SKM-1 (cell line): ENCODE measurements at regions not wholly inside any gene's neighbourhood (a gene's known extent, or its start where the extent isn't known, plus 50 kb on each side); places are given as distances from the start of the nearest gene placed in this dataset.

Experiments
- DNase-seq: peaks from one replicate; lab custom pipeline; 2025; ENCODE audit not compliant: unreplicated experiment; lab: John Stamatoyannopoulos, UW

DNA sequence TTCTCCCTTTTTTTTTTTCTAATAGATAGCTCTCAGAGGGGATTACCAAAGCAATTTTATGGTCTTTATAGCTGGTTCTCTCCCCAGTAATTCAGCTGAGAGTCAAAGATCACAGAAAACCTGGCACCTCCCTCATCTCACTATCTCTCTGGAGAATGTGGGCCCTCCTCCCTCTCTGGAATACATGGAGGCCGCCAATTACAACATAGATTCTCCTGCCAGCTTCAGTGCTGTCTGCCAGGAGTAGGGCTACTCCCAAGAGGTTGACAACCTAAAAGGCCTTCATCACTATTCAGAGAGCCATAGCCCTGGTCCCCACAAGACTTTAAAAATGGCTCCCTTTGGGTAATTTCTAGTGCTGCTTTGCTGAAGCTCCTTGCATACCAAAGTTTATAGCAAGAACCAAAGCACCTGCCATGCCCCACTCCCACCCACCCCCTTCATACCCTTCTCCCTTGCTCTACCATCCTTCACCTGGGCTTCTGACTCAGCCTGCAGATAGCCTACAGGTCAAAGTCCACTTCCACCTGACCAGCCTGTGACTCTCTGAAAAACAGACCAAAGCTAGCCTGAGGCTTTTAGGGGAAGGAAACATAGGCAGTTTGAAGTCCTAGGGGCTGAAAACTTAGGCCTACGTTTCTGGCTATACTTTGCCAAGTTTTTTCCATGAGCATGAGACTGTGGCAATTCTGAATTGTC, 472.3 kb downstream of the TNS1 start:
- DNase-seq: no peak

DNA sequence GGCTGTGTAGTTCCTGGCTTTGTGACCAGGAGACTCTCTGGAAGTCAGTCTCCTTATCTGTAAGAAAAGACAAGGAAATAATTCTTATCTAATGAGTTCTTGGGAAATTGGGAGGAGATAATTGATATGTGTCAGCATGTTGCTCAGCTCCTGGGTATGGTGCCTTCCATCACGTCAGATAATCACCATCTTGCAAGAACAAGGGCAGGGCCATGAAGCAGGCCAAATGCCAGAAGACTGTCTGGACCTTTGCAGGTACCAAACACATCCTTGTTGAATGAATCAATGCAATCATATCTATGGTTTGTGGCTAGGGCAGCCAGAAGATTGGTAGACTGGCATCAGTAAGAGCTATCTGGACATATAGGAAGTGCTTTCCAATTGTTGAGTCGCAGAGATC, 473.5 kb downstream of the TNS1 start:
- no peak for DNase-seq

DNA sequence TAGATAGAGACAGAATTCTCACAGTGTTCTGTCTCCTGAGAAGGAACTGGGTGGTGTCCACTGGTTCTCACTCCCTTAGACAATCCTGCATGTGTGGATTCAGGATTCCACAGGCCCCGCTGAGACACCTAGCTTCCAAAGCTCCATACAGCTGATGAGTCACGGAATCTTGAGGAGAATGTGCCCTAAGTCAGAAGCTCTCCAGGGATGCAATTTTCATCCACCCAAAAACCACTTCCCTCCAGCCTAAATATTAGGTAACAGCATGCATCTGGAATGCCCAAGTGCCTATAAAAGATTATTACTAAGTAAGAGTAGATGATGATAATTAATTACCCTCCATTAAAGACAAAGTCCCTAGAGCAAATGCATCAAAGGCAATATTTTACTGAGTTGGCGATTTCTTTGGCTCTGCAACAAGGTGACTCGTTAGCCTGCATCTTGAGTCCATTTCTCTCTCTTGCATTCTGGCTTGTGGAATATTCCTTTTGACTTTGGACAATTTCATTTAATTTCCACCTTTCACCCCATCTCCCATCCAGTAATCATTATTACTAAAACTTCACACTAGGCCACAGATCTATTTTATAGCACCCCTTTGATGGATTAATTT, 475.1 kb downstream of the TNS1 start:
- no peak for DNase-seq

DNA sequence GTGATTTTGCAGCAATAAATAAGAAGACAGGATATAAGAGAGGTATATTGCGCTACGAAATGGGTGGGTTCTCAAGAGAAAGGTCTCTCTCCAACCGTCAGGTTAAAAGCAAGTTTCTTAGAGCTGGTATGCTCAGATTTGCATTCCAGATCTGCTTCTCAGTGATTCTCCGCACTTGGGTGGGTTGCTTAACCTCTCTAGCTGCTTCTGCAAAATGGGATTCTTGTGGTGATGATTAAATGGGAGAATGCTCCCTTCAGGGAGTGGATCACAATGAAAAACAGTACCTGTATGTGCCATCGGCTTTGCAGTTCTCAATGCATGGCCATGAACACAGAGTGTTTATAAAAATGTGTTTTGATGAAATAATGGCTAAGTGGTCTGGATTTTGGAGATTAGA, 477.7 kb downstream of the TNS1 start:
- no peak for DNase-seq

DNA sequence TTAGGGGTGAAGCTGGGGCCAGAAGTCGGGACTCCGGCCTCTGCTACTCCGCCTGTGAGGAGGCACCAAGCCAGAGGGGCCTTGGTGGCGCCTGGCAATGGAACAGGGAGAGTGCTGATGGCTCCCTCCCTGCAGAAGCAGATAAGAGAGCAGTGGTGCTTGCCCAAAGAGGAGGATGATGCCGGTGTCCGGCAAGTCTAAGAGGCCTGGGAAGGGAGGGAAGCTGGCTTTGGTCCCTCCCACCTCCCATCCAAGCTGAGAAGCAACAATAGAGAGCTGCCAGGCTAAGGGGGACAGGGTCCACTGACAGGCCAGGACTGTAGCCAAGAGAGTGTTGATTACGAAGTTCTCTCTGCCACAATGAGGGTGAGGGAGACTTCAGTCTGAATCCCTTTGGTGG, 479.5 kb downstream of the TNS1 start:
- no peak for DNase-seq

DNA sequence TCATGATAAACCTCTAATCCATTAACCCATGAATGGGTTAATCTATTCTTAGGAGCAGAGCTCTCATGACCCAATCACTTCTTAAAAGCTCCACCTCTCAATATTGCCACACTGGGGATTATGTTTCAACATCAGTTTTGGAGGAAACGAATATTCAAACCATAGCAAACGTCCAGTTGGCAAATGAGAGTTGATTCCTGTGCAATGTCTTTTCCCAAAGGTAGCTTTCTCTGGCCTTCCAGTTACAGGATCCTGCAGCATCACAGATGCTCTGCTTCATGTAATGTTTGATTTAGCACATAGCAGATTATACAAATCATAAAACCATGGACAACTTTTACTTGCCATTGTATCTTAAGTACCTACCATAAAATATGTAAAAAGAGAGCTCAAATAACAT, 481.0 kb downstream of the TNS1 start:
- DNase-seq: peak; percentile 13

DNA sequence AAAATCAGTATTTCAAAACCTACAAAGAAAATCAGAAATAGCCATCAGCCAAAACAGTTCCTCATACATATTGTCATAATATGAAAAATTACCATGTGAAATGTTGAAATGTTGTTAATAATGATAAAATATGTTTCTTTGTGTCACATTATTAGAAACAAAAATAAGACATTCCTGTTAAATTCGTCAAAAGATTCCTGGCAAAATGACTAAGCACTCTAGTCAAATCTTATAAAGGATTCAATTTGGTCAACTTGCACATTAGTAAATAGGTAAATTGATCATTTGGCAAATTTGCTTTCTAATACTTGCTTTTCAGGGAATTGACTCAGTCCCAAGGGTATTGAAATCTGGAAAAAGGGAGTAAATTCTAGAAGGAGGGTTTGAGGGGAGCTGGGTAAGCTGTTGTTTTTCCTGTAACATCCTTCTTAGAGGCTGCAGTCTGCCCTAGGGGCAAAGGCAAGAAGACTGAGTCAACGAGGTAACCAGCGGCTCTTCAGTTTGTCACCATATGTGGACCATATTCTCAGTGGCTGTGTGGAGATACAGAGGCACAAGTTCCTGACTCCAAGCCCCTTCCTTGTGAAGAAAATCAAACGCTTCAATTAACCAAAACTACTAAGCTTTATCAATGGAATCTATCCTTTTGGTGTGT, 482.3 kb downstream of the TNS1 start:
- no peak for DNase-seq

DNA sequence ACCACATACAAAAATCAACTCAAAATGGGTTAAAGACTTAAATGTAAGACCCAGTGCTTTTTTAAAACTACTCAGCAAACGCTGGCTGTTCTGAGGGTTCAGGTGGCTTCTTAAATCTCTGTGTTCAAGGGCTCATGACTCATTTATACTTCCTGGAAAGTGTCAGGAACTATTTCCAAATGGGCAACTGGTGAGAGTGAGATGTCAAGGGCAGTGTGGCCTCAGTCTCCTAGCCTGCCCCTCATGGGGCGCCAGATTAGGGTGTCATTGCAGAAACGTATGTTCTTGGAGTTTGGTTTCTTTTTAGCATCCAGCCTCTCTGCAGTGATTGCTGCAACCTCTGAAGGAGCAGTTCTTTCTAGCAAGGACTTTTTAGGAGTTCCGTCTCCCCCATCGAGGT, 485.4 kb downstream of the TNS1 start:
- DNase-seq: no peak

DNA sequence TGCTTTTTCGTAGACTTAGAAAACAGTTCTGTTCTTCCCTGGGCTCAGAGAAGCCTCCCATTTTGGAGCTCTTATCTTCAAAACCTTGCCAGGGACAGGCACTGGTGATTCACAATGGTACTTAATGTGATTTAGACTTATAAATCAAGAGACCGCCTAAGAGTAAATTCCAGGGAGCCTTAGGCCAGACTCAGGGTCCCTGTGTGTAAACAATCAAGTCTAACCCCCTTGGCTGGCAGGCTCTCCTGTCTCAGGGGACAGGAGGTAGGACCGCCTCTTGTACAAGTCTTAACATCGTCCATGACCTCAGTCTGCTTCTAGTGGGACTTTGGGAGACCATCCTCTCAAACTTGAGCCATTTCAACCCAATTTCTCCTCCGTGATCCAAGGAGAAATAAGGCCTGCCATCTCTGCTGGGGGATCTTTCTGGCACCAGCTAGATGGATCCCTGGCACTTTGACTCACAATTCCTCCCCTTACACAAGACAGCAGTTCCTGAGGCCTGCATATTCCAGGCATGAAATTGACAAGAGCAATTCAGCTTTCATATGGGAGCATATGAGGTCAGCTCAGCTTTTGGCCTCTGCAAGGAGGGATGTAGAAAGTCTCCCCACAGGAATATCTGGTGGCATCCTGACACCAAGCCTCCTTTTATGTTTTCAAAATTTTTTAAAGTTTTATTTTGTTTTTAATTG, 487.0 kb downstream of the TNS1 start:
- DNase-seq: no peak

DNA sequence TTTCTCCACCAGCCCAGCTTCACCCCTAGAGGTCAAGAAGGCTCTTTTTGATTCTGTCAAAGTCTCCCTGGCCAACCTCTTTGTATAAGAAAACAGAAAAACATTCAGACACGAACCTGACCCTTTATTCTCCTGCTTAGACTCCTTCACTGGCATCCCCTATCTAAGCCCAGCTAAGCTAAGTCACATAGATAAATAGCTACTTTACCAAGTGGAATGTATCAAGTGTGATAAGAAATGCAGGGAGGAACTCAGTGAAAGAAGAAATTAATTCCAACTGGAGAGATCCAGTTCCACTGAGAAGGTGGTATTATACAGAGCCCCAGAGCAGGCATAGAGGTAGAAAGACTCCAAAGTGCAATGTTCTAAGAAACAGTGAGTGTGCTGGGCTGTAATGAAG, 489.5 kb downstream of the TNS1 start:
- no peak for DNase-seq

DNA sequence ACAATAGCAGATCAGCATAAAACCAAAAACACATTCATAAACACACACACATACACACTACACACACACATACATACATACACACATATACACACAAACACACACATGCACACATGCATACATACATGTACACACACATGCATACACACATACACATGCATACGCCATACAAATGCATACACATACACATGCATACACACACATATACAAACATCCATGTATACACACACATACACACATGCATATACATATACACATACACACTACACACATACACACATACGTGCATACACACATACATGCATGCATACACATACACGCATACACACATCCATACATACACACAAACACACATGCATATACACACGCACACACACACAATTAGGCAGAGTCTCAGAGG, 490.1 kb downstream of the TNS1 start:
- no peak for DNase-seq

DNA sequence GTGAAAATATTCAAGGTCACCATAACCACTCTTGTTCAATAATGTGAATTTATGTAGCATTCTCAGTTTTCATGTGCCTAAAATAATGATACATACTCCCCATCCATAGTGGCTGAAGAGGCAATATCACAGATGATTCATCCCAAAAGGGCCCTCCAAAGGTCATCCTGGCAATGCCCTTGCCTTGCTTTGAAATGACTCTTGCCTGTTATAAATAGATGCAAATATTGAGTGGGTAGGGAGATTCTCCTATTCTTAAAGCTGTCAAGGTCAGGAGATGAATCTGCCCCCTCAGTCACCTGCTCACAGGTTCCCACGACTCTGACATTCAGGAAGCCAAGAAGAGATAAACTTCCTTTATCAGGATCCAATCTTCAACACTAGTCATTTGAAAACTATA, 490.5 kb downstream of the TNS1 start:
- no peak for DNase-seq

DNA sequence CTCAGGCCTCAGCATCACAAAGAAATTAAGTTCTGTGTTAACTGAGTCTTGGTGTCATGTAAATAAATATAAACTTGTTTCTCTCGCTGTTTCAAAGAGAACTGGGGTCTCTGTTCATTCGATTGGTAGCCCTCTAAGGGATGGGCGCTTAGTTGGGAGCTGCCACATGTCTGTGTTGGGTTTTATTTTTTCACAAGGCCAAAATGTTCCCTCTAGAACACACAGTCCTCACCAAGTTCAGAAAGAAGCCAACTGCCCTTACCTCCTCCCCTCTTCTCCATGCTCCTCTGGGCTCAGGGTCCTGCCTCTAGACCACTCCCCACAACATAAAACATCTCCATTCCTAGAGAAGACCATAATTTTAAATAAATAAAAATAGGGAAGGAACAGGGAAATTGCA, 490.9 kb downstream of the TNS1 start:
- no peak for DNase-seq

DNA sequence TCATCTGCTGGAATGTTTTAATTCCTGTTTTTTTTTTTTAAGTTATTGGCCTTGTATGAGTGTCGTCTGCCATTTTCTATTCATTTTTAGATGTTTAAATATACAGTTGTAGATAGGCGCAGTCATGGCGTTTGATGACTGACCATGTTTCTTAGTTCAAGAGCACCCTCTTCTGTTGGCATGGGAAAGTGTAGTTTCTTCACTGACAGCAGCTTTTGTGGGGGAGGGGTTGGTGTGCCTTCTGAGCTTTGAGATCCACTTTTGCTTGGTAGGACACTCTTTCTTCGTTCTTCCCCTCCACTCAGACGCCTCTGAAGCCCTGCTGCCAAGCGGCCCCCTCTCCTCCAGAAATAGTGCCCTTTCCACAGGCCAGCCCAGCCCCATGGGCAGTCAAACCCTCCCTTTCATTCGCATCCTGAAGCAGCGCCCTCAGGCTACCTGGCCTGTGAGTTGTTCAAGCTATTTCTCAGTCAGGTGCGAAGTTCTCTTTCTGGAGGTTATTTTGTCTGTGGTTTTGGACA, 492.0 kb downstream of the TNS1 start:
- peak; percentile 65 for DNase-seq

DNA sequence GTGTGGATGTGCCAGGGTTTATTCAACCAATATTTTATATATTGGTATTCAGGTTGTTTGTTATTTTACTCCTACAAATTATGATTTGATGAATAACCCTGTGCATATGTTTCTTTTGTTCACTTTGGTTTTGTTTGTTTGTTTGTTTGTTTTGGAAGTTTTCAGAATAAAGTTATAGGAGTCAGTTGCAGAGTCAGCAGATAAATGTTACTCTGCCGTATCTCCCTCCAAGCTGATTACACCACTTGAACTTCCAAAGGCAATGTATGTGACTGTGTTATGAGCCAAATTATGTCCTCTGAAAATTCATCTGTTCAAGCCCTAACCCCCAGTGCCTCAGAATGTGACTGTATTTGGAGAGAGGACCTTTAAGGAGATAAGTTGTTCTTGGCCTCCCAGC, 497.5 kb downstream of the TNS1 start:
- DNase-seq: no peak

DNA sequence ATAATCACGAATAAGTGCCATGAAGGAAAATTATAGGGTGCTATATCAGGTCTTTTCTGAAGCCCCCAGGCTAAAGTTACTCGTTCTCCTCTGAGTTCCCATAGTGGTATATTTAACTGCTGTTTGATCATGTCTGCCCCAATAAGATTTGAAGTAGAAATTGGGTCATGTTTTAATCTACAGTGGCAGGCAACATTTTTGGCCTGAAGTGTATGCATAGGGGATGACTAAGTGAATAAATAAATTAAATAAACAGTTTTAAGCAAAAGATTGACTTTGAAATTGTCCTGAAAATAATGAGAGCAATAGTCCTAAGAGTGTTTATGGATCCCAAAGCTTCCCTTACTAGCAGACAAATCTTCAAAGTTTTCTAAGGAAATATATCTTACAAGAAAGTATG, 500.9 kb downstream of the TNS1 start:
- no peak for DNase-seq

DNA sequence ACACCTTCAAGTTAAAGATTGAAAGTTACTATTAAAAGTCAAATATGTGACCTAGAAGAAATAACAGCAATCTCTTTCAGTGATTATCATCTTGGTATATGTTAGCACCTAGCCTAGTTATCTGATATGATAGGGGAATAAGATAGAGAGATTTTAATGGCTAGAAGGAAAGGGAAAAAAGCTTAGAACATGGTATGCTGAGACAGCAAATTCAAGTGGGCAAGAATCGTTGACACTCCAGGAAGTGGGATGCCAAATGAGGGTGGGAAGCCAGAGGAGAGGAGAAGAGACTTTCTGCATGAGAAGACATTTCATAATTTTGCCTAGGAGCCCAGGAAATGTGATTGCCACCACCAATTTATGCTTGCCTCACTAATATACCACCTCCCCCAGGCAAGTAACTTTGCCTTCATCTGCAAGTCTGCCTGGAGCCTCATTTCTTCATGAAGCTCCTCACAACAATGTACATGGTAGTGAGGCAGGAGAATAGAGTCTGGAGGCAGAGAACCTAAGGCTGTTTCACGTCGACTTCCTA, 504.9 kb downstream of the TNS1 start:
- no peak for DNase-seq

DNA sequence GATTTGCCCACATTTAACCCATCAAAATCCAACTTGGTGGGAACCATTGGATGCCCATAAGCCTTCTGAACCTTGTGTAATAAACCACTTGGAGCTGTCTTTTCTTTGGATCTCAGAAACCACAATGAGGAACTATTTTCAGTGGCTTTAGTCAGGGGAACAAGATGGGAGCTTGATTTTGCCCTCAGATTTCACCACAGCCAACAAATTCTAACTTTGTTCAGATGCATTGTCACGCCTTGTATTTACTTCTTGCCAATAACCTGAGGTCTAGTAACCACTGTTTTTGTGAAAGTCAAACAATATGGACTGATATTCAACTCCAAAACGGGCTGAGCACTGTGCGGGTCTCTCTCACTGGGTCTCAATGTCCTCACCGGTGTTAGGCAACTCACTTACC, 508.2 kb downstream of the TNS1 start:
- DNase-seq: peak; percentile 8

DNA sequence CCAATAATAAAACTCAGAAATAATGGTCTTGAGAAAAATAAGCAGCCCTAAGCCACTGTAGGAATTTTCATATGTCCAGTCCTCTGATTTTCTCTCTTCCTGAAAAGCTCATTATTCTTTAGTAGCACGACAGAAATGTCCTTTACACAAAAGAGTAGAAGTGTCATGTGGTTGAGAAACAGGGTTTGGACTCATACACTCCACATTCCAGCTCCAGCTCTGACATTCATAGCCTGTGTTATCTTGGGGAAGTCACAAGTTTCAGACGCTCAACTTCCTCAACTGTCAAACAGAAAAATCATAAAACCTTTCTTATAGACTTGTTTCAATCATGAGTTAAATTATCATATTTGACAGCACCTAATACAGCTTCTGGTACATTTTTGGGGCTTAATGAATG, 511.5 kb downstream of the TNS1 start:
- DNase-seq: no peak

DNA sequence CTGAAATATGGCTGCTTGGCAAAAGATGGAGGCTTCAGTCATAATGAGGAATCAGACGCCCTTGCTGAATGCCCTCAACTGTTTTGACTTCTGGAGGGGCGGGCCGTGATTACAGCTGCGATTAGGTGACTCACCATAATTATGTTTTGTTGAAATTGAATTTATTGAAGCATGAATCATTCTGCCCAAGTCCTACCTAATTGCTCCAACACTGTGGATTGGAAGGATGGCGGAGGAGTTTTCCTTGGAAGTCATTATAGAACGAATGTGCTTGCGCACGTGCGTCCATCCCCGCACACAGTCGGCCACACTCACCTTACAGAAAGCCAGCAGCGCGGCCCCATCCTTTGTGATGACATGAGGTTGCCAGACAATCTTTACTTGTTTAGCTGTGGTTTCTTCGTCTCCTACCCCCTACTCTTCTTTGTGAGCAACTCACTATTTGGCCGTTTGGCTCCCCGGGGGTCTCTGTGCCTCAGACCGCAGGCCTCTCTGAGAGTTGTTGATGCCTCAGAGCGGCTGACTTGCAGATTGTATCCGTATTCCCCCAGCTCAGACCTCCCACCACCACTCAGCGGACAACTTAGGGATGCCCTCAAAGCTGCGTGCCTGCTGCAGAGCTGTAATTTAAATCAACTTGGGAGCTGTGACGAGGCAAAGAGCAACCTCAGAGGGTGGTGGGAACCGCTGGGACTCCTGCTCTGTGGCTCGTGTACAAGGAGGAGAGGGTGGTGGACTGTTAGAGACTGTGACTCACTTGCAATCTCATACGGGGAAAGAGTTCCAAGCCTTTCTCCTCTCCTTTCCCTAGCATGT, 513.4 kb downstream of the TNS1 start:
- DNase-seq: no peak

DNA sequence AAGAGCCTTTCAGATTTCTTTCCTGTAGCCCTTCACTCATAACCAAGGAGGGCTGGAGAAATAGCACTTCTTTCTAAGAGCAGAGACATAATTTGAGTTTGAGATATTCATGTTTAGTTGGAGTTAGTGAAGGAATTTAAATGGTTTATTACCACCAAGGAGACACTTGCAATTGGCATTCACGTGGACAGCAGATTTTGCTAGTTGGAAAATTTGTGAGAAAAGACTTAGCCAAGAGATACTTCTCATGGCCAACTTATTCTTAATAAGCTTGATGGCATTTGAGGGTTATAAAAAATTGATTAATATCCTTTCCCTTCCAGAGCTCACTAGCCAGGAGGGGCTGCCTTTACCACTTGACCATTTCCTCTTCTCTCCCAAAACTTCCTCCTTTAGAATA, 518.7 kb downstream of the TNS1 start:
- DNase-seq: no peak
